ENCODE measurements at regions not wholly inside any gene's neighbourhood (a gene's known extent, or its start where the extent isn't known, plus 50 kb on each side); places are given as distances from the start of the nearest gene placed in this dataset.
A peak's percentile ranks its signal among the peaks of the same experiment; 100 is the strongest.

- no peak for TF ChIP-seq CTCF (conservative IDR thresholded peaks at IDR 0.05; ENCODE audit: low read depth, low read length)
- no peak overlapping the region for H3K4me3 ChIP-seq (ENCODE audit: low read depth, low read length)
- DNase-seq (ENCODE audit: low read depth): no peak
Measured at GRCh38 chr6:41475737-41476357, 70.3 kb upstream of the FOXP4 start.

- no peak for TF ChIP-seq CTCF (conservative IDR thresholded peaks at IDR 0.05; ENCODE audit: low read depth, low read length)
- no peak for DNase-seq (ENCODE audit: low read depth)
Measured at GRCh38 chr6:41476401-41476800, 69.8 kb upstream of the FOXP4 start.

GRCh38 chr6:41477572-41477971 lies 68.6 kb upstream of the FOXP4 start:
- no peak for DNase-seq (ENCODE audit: low read depth)
- TF ChIP-seq CTCF (conservative IDR thresholded peaks at IDR 0.05; ENCODE audit: low read depth, low read length): peak; percentile 4
- H3K4me3 ChIP-seq (ENCODE audit: low read depth, low read length): no peak overlapping the region

More at GRCh38 chr6:41476401-41476800, 69.8 kb upstream of the FOXP4 start:
- no peak overlapping the region for H3K4me3 ChIP-seq (ENCODE audit: low read depth, low read length)

- no peak for TF ChIP-seq CTCF (conservative IDR thresholded peaks at IDR 0.05; ENCODE audit: low read depth, low read length)
- no peak for DNase-seq (ENCODE audit: low read depth)
- H3K4me3 ChIP-seq (ENCODE audit: low read depth, low read length): no peak overlapping the region
Measured at GRCh38 chr6:41483943-41484342, 62.2 kb upstream of the FOXP4 start.

- H3K4me3 ChIP-seq (ENCODE audit: low read depth, low read length): no peak overlapping the region
- DNase-seq (ENCODE audit: low read depth): no peak
- no peak for TF ChIP-seq CTCF (conservative IDR thresholded peaks at IDR 0.05; ENCODE audit: low read depth, low read length)
Measured at GRCh38 chr6:41487860-41488432, 58.2 kb upstream of the FOXP4 start.

GRCh38 chr6:41488433-41489119 lies 57.6 kb upstream of the FOXP4 start:
- no peak for TF ChIP-seq CTCF (conservative IDR thresholded peaks at IDR 0.05; ENCODE audit: low read depth, low read length)
- no peak overlapping the region for H3K4me3 ChIP-seq (ENCODE audit: low read depth, low read length)
- DNase-seq (ENCODE audit: low read depth): no peak
